Kidney epithelial cell (primary cell): ENCODE measurements at regions not wholly inside any gene's neighbourhood (a gene's known extent, or its start where the extent isn't known, plus 50 kb on each side); places are given as distances from the start of the nearest gene placed in this dataset.
"Not testable (repeated sequence)": the region's sequence is repeated elsewhere in the genome, so short reads cannot be mapped to it uniquely, and the experiment has no call there.

Experiments used
- DNase-seq: peaks from one replicate; pipeline ENCODE4 v3.0.0-alpha.2; 2010; ENCODE audit warnings: low read depth
- H3K27me3 ChIP-seq: 2 replicates; pipeline ENCODE4 v1.6.0; 2011; ENCODE audit warnings: low read length; ENCODE audit not compliant: control insufficient read depth, insufficient read depth
- H3K36me3 ChIP-seq: 2 replicates; pipeline ENCODE4 v1.5.1; 2011; ENCODE audit warnings: low read length; ENCODE audit not compliant: control insufficient read depth, insufficient read depth
- H3K4me3 ChIP-seq: 2 replicates; pipeline ENCODE4 v1.5.1; 2011; ENCODE audit warnings: low read depth, mild to moderate bottlenecking, control low read depth, low read length
- TF ChIP-seq, protein P1 (sequence below): IDR thresholded peaks from 2 replicates; pipeline ENCODE4 v1.5.1; 2011; ENCODE audit warnings: mild to moderate bottlenecking, moderate library complexity, low read length, control low read depth, inconsistent platforms; ENCODE audit not compliant: insufficient read depth, poor library complexity, severe bottlenecking

- H3K4me3 ChIP-seq: no peak overlapping the region
- no peak for DNase-seq
- H3K27me3 ChIP-seq: no peaks in the 10 kb centered on the region
- TF ChIP-seq, protein P1, sequence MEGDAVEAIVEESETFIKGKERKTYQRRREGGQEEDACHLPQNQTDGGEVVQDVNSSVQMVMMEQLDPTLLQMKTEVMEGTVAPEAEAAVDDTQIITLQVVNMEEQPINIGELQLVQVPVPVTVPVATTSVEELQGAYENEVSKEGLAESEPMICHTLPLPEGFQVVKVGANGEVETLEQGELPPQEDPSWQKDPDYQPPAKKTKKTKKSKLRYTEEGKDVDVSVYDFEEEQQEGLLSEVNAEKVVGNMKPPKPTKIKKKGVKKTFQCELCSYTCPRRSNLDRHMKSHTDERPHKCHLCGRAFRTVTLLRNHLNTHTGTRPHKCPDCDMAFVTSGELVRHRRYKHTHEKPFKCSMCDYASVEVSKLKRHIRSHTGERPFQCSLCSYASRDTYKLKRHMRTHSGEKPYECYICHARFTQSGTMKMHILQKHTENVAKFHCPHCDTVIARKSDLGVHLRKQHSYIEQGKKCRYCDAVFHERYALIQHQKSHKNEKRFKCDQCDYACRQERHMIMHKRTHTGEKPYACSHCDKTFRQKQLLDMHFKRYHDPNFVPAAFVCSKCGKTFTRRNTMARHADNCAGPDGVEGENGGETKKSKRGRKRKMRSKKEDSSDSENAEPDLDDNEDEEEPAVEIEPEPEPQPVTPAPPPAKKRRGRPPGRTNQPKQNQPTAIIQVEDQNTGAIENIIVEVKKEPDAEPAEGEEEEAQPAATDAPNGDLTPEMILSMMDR: peak; percentile 16
- no peaks in the 10 kb centered on the region for H3K36me3 ChIP-seq
Measured at GRCh38 chr12:116673681-116674111, 64.2 kb downstream of the SPRING1 start.

- H3K4me3 ChIP-seq: no peak overlapping the region
- no peaks in the 10 kb centered on the region for H3K27me3 ChIP-seq
- DNase-seq: no peak
- TF ChIP-seq, protein P1: no peak
- no peaks in the 10 kb centered on the region for H3K36me3 ChIP-seq
Measured at GRCh38 chr12:116672842-116673516, 64.9 kb downstream of the SPRING1 start.

DNA sequence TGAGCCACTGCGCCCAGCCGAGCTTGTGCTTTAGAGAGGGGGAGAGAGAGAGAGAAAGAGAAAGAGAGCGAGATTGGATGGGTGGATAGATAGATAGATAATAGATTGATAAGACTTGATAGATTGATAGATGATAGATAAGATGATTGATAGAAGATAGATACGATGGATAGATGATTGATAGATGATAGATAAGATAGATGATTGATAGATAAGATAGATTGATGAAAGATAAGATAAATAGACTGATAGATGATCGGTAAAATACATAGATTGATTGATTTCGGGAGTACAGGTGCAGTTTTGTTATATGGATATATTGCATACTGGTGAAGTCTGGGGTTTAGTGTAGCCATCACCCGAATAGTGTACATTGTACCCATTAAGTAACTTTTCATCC is 65.9 kb downstream of the SPRING1 start:
- Histone ChIP-seq H3K36me3 (no peaks in the 10 kb centered on the region), H3K27me3 (no peaks in the 10 kb centered on the region), H3K4me3 (no peak overlapping the region)
- no peak for DNase-seq
- TF ChIP-seq, protein P1: no peak

DNA sequence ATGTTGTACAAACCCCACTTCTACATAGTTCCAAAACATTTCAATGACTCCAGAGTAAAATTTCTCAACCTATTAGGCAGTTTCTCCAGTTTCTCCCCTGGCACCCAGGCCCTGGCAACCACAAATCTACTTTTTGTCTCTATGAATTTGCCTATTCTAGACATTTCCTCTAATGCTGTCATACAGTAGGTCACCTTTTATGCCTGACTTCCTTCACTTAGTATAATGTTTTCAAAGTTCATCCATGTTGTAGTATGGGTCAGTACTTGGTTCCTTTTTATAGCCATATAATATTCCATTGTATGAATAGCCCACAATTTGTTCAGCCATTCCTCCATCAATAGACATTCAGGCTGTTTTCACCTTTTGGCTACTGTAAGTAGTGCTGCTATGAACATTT is 67.0 kb downstream of the SPRING1 start:
- no peaks in the 10 kb centered on the region for H3K27me3 ChIP-seq
- no peak overlapping the region for H3K4me3 ChIP-seq
- H3K36me3 ChIP-seq: no peaks in the 10 kb centered on the region
- no peak for DNase-seq
- TF ChIP-seq, protein P1: no peak

DNA sequence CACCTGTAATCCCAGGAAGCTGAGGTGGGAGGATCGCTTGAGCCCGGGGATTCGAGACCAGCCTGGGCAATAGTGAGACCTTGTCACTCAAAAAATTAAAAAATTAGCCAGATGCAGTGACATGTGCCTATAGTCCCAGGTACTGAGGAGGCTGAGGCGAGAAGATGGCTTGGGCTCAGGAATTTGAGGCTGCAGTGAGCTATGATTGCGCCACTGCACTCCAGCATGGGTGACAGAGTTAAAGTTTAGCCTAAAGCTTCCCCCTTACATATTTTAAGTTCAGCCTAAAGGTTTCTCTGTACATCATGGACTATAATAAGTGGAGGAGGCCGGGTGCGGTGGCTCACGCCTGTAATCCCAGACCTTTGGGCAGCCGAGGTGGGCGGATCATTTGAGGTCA is 70.1 kb downstream of the SPRING1 start:
- no peak overlapping the region for H3K4me3 ChIP-seq
- TF ChIP-seq, protein P1: no peak

GRCh38 chr12:116666829-116667228 is 71.0 kb downstream of the SPRING1 start:
- H3K36me3 ChIP-seq, H3K27me3 ChIP-seq, DNase-seq, H3K4me3 ChIP-seq: not testable (repeated sequence)

More for the DNA sequence above, 70.1 kb downstream of the SPRING1 start:
- no peak for DNase-seq
- peaks cover under 1% of the 10 kb centered on the region for H3K27me3 ChIP-seq
- H3K36me3 ChIP-seq: no peaks in the 10 kb centered on the region
